HG02571 (cell line): ENCODE measurements at regions not wholly inside any gene's neighbourhood (a gene's known extent, or its start where the extent isn't known, plus 50 kb on each side); places are given as distances from the start of the nearest gene placed in this dataset.
"Not testable (repeated sequence)": the region's sequence is repeated elsewhere in the genome, so short reads cannot be mapped to it uniquely, and the experiment has no call there.

ENCODE experiments used
- ATAC-seq: cut with Tn5 transposase; IDR thresholded peaks from one replicate; pipeline ENCODE4 v1.9.1; 2021; ENCODE audit warnings: mild to moderate bottlenecking, moderate library complexity; ENCODE audit not compliant: unreplicated experiment

DNA sequence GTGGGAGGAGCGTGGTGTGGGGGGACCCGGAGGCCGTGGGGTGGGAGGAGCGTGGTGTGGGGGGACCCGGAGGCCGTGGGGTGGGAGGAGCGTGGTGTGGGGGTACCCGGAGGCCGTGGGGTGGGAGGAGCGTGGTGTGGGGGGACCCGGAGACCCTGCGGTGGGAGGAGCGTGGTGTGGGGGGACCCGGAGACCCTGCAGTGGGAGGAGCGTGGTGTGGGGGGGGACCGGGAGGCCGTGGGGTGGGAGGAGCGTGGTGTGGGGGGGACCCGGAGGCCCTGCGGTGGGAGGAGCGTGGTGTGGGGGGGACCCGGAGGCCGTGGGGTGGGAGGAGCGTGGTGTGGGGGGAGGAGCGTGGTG lies 203.5 kb downstream of the DLL1 start:
- ATAC-seq: not testable (repeated sequence)

DNA sequence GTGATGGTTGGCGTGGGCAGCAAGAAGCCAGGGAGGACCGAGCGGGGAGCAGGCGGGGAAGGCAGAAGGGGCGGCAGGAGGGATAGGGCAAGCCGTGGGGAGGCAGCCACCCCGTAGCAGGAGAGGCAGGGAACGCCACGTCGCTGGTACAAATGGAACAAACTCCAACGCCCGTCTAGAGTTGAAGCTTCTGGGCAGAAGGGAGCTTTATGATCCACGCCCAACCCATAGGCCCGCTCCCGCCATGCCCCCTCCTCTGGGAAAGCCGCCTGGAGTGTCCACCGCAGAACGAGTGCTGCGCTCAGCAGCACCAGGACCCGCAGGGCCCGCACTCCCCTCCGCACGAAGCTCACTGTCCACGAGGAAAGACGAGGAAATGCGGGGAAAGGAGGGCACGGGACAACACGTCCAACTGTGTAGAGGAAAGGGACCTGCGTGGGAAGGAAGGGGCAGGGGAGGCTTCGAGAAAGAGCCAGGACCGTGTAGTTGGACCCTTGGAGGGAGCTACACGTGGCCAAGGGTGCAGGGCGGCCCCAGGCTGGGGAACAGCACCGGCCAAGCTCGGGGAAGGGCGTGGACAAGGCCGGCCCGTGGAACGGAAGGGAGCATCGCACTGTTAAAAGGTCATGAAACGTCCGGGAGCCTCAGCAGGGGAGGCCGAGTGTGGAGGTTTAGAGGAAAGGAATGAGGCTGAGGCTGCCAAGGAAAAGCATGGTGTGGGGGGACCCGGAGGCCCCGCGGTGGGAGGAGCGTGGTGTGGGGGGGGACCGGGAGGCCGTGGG lies 204.0 kb downstream of the DLL1 start:
- no peak for ATAC-seq

DNA sequence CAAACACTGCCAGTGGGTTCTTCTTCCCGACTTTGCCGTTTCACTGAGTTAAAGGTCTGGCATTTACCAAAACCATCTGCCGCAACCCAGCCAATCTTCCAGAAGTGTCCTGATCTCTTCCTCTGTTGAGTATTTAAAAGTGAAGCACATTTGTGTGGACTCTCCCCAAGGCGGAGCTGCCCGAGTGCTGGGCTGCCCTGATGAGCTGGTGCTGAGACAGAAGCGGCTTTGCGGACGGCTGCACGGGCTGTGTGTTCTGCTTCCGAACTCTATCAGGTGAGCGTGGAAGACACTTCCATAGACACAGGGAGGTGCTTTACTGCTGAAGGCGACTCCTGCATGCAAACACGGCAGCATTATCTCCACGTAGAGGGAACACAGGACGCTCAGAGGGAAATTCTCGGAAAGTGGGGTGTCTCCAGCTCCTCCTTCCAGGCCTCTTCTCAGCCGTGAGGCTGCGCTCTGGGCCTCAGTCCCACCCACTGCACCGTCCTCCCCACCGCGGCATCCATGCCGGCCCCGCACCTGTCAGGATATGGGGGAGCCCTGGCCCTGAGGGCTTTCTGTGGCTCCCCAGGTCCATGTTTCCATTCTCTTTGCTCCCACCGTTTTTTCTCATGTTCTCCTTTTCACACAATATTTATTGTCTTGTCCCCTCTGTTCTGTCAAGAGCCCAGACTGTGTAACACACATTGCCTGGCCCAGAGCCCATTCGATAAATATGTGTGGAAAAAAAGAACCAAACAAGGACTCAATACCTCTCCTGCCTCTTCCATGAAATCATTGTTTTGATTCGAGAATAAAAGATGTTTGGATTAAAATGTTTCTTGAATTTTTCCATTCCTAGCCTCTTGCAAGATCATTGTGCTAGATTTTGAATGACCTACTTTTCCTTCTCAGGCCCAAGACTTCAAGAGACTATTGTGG lies 205.1 kb downstream of the DLL1 start:
- ATAC-seq: no peak

DNA sequence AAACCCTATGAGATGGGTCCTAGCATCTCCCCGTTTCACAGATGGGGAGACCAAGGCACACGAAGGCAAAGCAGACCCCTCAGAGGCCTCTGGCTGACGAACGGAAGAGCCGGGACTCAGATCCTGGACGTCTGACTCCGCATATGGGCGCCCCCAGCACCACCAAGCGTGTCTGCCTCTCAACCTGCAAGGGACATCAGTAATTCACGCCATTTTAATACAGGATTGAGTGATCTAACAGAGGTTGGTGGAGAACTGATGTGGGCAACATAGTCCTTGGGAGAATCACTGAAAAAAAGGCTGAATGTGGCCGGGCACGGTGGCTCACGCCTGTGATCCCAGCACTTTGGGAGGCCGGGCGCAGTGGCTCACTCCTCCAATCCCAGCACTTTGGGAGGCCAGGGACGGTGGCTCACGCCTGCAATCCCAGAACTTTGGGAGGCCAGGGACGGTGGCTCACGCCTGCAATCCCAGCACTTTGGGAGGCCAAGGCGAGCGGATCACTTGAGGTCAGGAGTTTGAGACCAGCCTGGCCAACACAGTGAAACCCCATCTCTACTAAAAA lies 206.6 kb downstream of the DLL1 start:
- ATAC-seq: no peak

DNA sequence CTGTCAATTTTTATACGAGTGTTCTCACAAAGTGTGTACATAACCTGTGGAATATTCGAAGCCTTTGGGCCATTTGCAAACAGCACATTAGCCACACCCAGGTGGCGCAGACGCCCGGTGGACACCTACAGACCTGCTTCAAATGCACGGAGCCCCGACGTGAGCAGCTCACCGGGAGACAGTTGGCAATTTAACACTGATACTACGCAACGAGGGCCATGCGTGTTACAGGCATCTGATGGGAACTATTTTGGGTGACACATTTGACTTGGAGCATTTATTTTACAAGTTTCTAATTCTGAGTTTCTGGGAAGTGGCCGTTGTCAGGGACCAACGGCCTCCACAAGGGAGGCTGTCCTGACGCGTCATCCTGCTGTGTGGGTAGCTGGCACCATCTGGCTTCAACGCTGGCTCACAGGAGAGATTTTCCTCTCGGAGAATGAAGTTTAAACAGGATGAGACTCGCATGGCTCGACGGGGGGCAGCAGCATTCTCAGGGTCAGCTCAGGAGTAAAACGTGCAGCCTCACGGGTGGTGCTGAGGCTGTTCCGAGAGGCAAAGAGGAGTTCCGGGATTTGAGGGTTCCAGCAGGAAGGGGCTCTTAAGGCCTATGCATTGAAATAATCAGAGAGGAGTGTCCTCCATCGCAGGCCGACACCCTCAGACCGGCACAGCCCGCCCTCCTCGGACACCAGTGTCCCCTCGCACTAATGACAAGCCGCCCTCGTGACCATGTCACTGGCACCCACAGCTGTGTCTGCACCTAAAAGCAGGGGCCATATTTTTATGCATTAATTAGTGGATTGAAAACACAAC lies 207.4 kb downstream of the DLL1 start:
- no peak for ATAC-seq

GRCh38 chr6:170082531-170083187 lies 208.2 kb downstream of the DLL1 start:
- no peak for ATAC-seq

DNA sequence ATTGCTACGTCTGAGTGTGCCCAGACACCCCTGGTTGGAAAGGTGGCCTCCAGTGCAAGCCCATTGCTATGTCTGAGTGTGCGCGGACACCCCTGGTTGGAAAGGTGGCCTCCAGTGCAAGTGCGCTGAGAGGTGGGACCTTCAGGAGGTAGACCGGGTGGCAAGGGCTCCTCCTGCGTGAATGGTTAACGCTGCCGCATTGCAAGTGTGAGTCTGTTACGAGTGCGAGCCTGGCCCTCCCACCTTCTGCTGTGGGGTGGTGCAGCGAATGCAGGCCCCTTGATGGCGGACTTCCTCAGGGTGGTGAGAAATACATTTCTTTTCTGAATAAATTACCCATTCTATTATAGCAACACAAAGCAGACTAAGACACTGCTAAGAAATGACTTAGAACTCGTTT lies 208.8 kb downstream of the DLL1 start:
- no peak for ATAC-seq

DNA sequence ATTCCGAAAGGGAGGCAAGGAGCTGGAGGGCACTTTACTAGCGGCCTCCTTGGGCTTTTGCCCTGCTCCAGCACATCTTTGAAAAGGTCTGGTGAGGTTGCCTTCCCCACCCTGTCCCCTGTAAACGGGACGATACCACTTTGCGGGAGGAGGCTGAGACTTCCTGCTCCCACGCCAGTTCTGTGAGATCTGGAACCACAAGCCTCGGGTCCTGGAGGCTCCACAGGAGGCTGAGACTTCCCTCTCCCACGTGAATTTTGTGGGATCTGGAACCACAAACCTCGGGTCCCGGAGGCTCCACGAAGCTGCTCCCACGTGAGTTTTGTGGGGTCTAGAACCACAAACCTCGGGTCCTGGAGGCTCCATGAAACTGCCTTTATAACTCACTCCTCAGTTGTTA lies 209.3 kb downstream of the DLL1 start:
- no peak for ATAC-seq

DNA sequence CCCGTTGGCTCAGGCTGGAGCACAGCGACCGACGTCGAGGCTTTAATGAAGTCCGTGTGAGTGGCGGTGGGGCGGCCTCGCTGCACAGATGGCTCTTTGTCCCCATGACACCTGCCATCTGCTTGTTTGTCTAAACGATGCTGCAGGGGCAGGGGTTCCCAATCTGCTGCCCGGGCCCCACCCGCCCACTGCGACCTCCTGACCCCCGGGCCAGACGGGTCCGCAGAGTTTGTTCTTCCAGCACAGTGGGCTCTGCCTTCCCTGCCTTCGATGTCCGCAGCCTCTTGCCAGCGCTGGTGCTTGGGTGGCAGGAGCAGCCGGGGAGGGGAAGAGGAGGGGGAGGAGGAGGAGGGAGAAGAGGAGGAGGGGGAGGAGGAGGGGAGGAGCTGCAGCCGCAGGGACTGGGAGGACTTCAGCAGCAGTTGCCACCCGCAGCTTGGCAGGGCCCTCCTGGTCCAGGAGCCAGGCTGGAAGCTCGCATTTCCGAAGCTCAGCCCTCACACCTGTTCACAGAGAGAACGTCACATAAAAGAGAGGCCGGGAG lies 210.0 kb downstream of the DLL1 start:
- no peak for ATAC-seq

- no peak for ATAC-seq
Observed at GRCh38 chr6:170080169-170080827, 210.6 kb downstream of the DLL1 start.

GRCh38 chr6:170076466-170077165 lies 214.3 kb downstream of the DLL1 start:
- ATAC-seq: no peak

- ATAC-seq: no peak
Observed at GRCh38 chr6:170075659-170076223, 215.1 kb downstream of the DLL1 start.

DNA sequence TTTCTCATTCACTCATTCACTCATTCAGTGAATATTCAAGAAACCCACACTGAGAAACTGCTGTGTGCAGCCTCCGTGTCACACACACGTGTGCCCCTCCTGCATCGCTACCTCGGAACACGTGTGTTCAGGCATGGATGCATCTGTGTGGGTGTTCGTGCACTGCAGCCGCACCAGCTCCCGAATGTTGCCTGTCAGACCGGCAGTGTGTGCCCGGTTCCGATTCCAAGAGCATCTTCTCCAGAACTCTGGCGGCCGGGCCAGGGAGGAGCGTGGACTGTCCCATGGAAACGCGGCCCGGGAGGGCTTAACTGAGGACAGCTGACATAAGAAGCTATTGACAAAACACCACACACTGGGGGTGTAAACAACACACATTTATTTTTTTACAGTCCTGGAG lies 216.0 kb downstream of the DLL1 start:
- no peak for ATAC-seq

GRCh38 chr6:170074435-170074834 lies 216.4 kb downstream of the DLL1 start:
- no peak for ATAC-seq

- no peak for ATAC-seq
Observed at GRCh38 chr6:170073846-170074245, 217.0 kb downstream of the DLL1 start.

DNA sequence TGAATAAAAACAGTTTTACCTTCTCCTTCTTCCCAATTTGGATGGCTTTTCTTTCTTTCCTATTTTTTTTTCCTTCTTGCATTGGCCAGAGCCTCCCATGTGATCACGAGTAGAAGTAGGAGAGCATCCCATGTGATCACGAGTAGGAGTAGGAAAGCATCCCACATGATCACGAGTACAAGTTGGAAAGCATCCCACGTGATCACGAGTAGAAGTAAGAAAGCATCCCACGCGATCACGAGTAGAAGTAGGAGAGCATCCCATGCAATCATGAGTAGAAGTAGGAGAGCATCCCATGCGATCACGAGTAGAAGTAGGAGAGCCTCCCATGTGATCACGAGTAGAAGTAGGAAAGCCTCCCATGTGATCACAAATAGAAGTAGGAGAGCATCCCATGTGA lies 218.6 kb downstream of the DLL1 start:
- ATAC-seq: no peak

DNA sequence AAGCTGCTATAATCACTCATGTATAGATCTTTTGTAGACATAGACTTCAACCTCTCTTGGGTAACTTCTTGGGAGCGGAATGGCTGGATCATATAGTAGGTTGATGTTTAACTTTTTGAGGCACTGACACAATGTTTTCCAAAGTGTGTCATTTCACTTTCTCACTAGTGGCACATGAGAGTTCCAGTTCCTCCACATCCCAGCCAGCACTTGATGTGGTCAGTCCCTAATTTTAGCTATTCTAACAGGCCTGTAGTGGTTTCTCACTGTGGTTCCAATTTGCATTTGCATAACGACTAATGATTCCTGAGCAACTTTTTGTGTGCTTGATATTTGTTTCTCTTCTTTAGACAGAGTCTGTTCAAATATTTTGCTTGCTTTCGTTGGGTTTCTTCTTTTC lies 221.3 kb downstream of the DLL1 start:
- no peak for ATAC-seq

DNA sequence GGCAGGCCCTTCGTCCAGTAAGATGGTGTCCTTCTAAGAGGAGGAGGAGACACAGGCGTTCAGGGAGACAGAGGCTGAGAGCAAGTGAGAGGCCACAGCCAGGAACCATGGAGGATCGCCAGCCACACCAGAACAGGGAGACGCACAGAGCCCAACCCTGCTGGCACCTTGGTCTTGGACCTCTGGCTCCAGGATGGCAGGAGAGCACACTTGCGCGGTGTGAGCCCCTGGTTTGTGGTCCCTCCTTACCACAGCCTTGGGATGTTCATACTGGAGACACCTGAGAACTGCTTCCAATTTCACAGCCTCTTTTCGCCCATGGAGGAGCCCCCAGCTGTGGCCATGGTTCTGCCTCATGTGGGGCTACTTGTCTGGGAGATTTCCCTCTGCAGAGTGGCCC lies 222.4 kb downstream of the DLL1 start:
- ATAC-seq: no peak

DNA sequence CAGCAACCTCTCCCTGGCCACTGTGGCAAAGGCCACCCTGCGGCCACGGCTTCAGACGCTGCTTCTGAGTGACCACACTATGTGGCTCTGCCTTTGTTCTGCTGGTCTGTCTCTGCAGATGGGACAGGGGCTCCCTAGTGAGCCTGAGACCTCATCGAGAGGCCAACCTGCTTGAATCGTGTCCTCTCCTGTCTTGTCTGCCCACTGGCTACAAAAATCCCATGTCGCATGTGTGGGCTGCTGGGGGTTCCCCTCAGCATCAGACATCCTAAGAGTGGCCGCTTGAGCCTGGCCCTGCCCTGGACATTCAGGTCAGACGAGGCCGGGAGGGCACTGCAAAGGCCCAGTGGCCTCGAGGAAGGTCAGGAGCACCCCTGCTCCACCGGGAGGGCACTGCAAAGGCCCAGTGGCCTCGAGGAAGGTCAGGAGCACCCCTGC lies 222.9 kb downstream of the DLL1 start:
- no peak for ATAC-seq
